NCI-H1436 (cell line): ENCODE measurements at regions not wholly inside any gene's neighbourhood (a gene's known extent, or its start where the extent isn't known, plus 50 kb on each side); places are given as distances from the start of the nearest gene placed in this dataset.

Experiments
- DNase-seq: peaks from one replicate; lab custom pipeline; 2025; lab: John Stamatoyannopoulos, UW

- DNase-seq, result no peak
These were observed 258.9 kb upstream of the NAV3 start for GRCh38 chr12:77571768-77572167.

- DNase-seq, result no peak
These were observed 259.6 kb upstream of the NAV3 start for GRCh38 chr12:77571127-77571526.

- DNase-seq, result no peak
These were observed 260.8 kb upstream of the NAV3 start for GRCh38 chr12:77569876-77570275.

- DNase-seq, result no peak
These were observed 270.0 kb upstream of the NAV3 start for GRCh38 chr12:77560714-77561113.

GRCh38 chr12:77559400-77560074 is 271.2 kb upstream of the NAV3 start:
- no peak for DNase-seq

- no peak for DNase-seq
These were observed 275.6 kb upstream of the NAV3 start for GRCh38 chr12:77555074-77555473.

- DNase-seq, result no peak
These were observed 276.6 kb upstream of the NAV3 start for GRCh38 chr12:77553976-77554619.

GRCh38 chr12:77549383-77550128 is 281.1 kb upstream of the NAV3 start:
- DNase-seq, result no peak

GRCh38 chr12:77548797-77549196 is 281.9 kb upstream of the NAV3 start:
- DNase-seq, result no peak

GRCh38 chr12:77540097-77540496 is 290.6 kb upstream of the NAV3 start:
- no peak for DNase-seq

GRCh38 chr12:77537663-77538062 is 293.0 kb upstream of the NAV3 start:
- no peak for DNase-seq

- DNase-seq, result no peak
These were observed 295.0 kb upstream of the NAV3 start for GRCh38 chr12:77535734-77536133.

- no peak for DNase-seq
These were observed 298.8 kb upstream of the NAV3 start for GRCh38 chr12:77531912-77532311.

- no peak for DNase-seq
These were observed 308.4 kb upstream of the NAV3 start for GRCh38 chr12:77522247-77522646.

GRCh38 chr12:77521508-77522115 is 309.1 kb upstream of the NAV3 start:
- no peak for DNase-seq

- DNase-seq, result no peak
These were observed 316.2 kb upstream of the NAV3 start for GRCh38 chr12:77514511-77514910.

GRCh38 chr12:77510985-77511384 is 319.7 kb upstream of the NAV3 start:
- DNase-seq, result no peak

GRCh38 chr12:77504466-77504865 is 326.2 kb upstream of the NAV3 start:
- no peak for DNase-seq

GRCh38 chr12:77500089-77500488 is 330.6 kb upstream of the NAV3 start:
- DNase-seq, result no peak

- DNase-seq, result no peak
These were observed 333.0 kb upstream of the NAV3 start for GRCh38 chr12:77497647-77498046.

GRCh38 chr12:77496714-77497113 is 334.0 kb upstream of the NAV3 start:
- DNase-seq, result no peak

GRCh38 chr12:77494296-77494695 is 336.4 kb upstream of the NAV3 start:
- DNase-seq, result no peak
